ENCODE measurements at regions not wholly inside any gene's neighbourhood (a gene's known extent, or its start where the extent isn't known, plus 50 kb on each side); places are given as distances from the start of the nearest gene placed in this dataset.

DNA sequence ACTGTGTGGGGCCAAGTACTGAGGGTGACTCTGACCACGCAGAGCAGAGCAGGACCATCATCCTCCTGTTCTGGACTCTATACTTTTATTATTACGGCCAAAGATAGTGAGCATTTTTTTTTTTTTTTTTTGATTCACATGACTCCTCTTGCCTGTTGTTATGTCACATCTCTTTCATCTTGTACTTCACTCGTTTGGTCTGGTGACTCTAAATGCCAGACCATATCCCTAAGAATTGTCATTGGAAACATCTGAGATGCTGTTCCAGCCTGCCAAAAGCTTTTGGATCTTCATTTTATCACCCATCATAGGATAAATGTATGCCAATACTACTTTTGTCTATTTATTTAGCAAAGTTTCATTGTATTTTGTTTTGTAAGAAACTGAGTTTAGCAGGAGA lies 168.2 kb upstream of the RAI14 start:
- DNase-seq, result no peak

DNA sequence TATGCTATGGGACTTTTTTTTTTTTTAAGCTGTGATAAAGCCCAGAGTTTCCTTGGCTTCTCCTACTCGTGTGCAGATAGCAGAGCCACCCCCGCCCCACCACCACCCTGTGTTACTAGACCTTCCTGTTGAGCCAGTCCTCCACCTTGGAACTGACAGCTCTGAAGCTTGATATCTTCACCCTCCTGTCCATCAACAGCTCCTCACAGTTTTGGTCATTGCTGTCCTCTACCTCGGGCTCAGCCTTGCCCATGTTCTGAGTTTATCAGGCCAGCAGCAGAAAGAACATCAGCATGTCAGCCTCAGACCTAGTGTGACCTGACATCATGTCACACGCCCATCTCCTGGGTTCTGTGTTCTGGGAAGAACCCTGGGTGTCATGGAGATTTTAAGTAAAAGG lies 167.1 kb upstream of the RAI14 start:
- no peak for DNase-seq

DNA sequence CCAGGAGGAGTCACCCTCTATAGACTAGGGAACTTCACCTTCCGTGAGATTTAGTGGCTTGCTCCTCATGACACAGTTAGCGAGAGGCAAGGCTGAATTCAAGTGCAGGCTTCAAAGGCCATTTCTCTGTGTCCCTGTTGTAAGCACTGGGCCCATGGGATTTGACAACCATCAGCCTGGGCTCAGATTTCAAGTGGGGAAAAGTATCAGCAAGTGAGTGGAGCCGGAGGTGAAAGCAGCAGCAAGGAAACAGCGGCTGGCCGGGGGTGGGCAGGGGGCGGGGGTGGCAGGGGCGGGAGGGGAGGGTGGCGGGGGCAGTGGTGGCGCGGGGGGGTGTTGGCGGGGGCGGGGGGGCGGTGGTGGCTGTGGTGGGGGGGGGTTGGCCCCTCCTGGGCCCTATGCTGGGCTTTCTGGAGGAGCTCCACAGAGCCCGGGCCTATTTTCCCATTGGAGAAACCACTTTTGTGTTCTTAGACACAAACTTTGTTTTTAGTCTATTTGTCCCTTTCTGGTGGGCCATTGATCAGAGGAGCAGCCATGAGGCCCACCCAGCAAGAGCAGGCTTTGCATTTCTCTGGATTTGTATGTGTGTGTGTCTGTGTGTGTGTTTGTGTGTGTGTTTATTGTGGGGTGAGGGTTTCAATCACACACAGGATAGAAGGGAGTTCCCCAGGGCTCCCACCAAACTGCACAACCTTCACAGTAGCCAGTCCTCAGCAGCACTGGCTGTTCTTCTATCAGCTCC lies 165.4 kb upstream of the RAI14 start:
- no peak for DNase-seq

DNA sequence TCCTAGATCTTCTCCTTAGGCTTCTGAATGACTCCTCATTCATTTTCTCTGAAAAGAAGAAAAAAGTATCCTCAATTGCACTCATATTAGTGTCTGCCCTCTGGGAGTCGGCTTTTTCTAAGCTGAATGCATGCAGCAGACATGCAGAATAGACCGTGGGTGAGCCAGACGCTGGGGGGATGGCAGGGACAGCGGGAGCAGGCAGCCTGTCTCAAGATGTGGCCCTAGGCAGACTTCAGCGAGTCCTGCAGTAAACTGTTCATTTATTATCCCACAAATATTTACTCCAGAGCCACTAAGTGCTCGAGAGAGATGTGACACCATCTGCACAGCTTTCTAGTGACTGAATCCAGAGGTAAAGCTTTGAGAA lies 164.9 kb upstream of the RAI14 start:
- no peak for DNase-seq

DNA sequence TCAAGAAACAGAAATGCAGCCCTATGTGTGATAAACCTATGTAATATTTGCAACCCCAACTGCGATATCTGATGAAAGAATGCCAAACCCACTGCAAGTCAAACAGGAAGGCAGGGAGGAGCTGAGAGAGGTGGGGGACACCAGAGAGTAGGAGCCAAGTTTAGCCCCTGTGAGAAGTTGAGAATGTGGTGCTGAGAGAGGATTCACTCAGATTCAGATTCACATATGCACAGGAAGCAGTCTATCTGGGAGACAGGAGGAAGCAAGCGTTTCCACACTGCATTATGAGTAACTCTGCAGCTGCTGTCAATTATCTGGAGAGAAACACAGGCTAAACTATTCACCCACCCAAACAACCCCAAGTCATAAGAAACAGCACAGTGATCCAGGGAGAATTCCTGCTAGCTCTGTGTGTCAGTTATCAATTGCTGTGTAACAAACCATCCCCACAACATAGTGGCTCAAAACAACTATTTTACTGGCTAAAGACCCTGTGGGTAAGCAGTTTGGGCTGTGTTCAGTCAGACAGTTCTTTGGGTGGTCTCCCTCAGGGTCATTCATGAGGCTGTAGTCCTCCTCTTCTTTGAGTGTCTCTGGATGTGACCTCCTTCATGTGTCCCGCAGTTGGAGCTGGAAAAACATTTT lies 161.9 kb upstream of the RAI14 start:
- DNase-seq, result no peak

DNA sequence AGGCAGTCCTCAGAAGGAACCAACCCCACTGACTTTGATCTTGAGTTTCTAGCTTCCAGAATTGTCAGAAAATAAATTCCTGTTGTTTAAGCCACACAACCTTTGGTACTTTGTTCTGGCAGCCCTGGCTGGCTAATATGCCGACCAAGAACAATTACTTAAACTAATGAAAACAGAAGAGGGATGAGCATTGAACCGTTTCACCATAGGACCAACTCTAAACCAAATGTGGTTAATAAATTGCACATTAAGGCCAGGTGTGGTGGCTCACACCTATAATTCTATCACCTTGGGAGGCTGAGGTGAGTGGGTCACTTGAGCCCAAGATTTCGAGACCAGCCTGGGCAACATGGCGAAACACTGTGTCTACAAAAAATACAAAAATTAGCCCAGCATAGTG lies 160.9 kb upstream of the RAI14 start:
- DNase-seq, result no peak

DNA sequence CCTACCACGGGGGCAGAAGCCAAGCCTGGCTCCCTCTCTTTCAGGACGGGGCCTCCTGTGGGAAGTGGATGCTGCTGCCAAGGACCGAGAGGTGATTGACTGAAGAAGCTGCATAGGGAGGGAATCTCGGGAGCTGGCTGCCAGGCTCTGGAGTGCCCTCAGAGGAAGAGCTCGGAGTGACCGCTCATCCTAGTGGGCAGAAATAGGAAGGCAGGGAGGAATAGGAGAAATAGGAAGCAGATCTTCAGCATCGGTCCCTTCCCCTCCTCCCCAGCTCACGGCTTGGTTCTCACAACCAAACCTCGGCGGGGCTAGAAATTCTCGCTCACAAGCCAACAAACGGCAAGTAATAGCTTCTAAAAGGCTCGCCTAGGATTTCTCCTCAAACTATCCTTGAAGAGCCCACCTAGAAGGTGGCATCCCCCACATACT lies 159.9 kb upstream of the RAI14 start:
- no peak for DNase-seq

DNA sequence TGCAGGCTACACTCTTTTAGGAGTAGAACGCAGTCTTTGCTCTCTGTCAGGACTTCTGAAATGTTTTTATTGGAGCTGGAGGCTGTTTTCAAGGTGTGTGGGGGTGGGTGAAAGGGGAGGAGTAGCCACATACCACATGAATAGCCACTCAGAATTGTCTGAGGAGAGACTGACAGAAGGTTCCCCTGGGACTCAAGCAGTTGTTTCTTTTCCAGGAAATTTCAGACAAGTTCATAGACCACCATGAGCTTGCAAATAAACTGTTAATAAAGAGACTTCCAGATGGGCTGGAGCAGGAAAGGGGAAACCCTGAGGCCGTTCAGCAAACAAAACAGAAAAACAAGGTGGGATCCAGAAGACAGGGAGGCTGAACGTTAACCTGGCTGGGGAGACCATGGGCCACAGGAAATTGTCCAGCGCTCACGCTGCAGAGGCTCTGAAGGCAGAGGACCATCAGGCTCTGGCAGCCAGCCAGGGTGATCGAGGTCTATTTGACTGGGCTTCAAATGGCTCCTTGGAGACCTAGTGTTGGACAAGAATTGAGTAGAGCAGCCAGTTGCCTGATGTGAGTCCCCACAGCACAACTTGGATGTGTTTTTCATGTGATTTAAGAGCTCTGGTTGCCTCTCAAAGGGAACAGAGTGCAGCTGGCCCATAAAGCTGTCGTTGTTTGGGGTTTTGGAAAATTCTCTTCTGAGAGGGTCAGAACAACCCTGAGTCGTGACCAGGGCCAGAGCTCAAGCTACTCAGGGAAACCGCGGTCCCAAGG lies 159.2 kb upstream of the RAI14 start:
- DNase-seq, result no peak

DNA sequence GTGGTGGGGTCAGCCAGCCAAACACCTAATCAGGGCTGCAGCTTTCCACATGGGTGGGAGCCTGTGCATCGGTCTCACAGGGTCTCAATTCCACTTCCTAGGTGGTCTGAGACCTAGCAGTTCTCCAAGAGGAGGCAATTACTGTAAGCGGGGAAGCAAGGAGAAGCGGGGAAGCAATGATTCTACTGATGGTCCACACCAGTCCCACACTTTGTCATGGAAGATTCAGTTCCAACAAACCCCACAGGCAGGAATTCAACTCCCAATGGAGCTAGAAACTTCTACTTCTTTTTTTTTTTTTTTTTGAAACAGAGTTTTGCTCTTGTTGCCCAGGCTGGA lies 158.7 kb upstream of the RAI14 start:
- no peak for DNase-seq

DNA sequence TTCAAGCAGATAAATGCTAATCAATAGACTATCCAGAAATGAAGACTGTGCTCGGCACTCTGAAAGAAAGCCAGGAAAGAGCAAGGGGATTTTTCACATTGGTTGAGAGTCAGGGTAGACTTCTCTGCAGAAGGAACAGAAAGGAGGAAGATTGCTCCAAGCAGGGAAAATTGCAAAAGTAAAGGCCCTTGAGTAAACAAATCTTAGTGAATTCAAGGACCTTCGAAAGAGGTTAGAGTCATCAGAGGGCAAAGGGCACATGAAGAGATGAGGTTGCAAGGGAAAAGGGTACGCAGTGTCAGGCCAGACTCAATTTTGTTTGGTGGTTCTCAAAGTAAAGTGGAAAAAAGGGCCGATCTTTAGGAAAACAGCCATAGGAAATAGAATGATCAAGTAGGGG lies 157.6 kb upstream of the RAI14 start:
- no peak for DNase-seq

DNA sequence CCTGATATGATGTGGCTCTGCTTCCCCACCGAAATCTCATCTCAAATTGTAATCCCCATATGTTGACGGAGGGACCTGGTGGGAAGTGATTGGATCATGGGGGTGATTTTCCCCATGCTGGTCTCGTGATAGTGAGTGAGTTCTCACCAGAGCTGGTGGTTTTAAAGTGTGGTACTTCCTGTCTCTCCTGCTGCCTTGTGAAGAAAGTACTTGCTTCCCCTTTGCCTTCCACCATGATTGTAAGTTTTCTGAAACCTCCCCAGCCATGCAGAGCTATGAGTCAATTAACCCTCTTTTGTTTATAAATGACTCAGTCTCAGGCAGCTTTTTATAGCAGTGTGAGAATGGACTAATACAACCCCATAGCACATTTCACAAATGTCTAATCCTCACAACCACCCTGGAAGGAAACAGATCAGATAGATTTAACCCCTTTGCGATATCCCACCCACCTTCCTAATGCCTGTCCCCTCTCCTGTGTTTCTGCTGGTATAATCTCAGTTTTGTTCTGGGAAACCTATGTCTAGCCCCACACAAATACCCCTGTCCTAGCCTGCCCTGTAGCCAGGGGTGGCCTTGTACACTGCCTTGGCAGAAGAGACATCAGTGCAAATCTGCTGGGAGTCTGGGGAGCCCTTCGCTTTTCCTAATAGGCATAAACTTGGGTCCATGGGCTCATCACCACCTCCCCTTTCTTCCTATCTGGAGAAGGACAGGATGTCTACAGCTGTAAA lies 157.0 kb upstream of the RAI14 start:
- DNase-seq, result no peak

DNA sequence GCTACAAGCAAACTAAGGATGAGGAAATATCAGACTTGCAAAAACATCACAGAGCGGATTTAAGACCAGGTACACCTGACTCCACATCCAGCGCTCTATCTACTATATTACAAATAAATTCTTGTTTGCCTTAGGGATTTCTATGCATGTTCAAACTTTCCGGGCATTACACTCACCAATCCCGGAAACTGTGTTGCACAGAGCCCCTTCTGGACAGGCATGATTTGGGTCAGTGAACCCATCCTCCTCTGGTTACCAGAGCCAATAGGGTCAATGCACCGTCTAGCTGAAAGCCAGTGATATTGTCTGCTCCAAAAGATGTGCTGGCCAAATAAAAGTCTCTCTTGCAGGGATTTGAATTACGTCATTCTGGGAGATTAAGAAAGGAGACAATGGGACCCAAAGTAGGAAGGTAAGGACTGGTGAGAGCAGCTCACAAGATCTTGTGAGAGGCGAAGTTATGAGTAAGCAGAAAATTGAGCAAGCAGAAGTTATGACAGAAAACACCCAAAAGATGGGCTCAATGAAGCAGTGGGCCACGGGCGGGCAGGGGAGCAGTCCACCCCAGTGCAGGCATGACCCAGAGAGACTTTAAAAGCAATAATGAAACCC lies 155.8 kb upstream of the RAI14 start:
- DNase-seq, result no peak

DNA sequence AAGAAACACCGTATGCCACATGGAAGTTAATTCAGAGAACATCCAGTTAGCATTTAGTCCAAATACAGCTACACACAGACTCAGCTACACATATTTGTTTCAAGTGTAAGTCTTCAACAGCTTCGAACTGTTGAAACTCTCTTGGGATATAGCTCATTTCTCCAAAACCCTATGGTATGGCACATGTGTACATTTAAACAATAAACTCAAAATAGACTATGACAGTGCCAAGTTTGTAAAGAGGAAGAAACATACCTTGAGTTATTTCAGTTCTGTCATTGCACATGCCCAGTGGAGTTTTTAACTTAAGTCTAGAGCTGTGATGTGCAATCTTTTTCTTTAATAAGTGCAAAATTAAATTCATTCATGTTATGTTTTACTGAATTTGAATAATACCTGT lies 155.1 kb upstream of the RAI14 start:
- no peak for DNase-seq

DNA sequence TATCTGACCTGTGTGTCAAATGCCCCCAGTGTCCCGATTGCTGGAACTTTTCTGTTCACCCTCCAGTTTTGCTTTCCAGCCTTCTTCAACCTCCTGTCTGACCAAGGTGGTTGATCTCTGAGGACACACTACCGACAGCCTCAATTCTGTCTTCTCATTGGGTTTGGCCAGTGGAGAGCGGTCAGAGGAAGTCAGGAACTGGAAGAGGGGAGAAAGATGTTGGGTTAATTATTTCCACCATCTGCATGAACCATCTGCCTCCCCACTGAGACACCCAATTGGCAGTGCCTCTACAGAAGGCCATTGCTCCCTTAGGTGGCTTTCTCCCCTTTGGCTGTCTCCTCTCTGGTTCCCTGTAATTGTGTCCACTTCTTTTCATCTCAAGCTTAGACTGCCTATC lies 154.3 kb upstream of the RAI14 start:
- no peak for DNase-seq

DNA sequence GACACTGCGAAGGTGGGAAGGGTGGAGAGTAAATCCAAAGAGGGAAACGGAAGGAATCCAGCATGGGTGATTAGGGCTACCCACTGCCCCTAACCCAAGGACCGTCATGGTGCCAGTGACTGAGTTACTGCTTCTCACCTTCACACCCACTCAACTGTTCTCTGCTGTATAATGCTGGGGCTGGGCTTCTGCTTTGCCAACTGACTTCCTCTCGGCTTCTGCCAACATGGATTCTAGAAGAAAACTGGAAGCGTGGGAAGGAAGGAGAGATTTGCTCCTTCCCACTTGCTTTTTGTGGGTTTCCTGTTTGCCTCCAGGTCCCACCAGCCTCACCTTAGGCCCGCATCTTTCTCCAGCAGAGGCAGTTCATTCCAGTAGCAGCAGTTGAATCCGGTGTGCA lies 153.5 kb upstream of the RAI14 start:
- no peak for DNase-seq

DNA sequence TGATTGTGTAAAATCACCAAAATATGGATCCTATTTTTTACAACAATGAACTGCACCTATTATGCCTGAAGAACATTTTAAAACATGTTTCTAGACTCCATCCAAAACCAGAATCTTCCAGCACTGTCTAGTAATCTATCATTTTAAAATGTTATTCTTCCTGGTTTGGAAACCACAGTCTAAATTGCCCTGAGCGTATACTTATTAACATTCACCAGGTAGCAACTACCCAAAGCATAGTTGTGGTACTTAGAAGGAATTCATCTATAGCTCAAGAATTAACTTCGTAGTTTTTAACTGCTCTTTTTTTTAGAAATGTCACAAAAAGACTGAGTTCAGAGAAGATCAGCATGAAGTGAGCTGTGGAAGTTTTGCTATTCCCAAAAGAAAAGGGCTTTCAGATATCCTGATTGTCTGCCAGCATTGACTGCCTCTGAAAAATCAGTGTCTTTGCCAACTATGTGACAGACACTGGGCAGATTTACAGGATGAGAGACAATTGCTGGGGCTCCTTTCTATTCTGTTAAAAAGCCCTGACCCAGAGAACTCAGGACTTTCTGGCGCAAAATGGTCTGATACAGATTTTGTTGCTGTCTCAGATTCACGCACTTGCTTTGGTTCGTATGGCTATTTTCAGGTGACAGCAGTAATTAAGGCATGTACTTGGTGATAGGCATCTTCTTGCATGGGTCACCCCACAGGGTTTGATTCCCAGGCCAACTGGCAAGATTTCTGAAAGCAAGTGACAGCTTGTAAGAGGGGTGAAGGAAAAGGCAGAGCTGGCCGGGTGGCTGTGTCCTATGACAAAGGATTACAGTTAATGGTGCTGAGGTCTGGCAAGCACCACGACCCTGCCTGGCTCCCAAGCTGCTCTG lies 152.5 kb upstream of the RAI14 start:
- DNase-seq, result no peak

DNA sequence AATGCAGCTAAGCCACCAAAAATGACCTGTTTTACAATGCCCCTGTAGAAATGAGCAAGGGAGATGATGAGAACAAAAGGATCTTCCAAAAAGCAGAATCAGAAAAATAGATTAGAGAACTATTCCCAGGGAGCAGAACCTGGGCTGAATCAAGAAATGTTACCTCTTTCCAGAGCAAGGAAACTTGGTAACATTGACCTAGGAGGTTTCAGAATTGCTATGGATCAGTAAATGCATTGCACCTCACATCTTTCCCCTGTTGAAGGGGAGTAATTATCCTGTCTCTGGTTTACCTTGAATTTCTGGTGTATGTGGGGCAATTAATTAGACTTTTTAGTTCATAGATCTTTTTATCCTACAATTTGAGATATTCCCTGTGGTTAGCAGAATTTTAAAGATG lies 151.2 kb upstream of the RAI14 start:
- DNase-seq, result no peak

DNA sequence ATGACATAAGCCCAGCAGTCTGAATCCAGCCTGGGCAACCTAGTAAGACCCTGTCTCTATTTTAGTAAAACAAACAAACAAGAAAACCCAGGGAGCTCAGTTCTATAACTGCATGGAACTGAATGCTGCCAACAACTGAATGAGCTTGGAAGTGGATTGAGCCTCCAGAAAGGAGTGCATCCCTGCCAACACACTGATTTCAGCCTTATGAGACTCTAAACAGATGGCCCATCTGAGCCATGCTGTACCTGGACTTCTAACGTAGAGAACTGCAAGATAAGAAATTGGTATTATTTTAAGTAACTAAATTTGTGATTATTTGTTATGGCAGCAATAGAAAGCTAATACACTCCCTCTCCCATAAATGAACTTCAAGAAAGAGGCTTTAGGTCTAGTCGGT lies 150.4 kb upstream of the RAI14 start:
- no peak for DNase-seq

DNA sequence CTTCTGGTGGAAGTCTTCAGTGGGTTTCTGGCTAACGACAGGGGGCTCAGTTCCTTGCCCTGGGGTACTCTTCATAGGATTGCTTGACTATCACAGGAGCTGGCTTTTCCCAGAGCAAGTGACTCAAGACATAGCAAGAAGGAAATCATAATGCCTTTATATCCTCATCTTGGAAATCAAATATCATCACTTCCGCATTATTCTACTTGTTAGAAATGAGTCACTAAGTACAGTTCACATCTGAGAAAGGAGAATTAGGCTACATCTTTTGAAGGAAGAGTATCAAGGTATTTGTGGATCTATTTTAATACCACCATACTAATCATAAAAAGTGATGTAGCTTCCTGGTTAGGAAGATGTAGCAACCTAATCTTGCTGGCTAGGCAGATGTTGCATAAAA lies 148.2 kb upstream of the RAI14 start:
- DNase-seq, result no peak

DNA sequence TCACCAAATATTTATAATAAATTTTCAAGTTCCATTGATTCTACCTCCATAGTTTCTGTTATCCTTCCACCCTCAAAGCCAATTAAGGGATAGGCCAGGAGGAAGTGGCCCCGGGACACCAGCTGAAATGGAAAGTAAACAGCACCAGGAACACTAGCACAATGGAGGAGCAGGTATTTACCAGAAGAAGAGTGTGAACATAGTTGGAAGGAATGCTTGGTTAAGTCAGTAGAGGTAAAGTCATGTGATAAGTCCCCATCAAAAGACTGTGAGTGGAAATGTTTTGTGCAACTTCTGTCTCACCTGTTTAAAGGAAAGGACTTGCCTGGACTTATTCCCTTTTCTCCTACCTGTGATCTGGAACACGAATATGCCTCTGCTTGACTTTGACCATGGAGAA lies 146.7 kb upstream of the RAI14 start:
- no peak for DNase-seq

DNA sequence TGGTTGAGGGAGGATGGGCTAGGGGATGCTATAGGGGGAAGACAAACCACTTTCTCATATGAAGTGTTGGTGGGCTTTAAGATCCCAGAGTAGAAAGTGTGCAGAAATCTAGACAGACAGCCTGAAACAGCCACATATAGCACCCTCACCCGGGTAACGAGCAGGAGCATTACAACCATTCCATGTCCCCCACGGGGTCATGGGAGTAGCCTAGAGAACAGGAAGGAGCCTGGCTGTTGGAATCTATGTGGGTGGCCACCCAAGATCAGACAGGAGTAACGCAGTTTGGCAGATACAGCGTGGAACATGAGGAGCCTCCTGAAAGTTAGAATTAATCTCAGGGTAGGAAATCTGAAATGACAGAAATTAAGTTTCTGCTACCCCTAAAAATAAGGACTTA lies 146.1 kb upstream of the RAI14 start:
- no peak for DNase-seq

DNA sequence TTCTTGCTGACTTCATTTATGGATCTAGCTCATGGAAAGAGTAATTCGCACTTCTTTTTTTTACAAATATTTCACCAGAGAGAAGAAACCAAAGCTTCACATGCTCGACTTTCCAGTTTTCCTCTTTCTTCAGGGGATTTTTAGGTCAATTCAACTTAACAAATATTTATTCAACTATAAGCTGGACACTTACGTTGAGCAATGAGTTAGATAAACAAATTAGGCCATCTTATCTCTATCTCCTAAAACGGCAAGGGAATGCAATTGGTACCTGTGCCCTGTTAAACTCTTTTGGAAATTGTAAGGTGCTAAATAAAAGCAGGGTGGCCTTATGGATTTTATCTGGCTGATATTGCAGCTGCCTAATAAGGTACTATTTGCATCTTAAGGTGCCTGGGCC lies 145.1 kb upstream of the RAI14 start:
- no peak for DNase-seq
